ENCODE measurements at regions not wholly inside any gene's neighbourhood (a gene's known extent, or its start where the extent isn't known, plus 50 kb on each side); places are given as distances from the start of the nearest gene placed in this dataset.

- TF ChIP-seq CHD2 (IDR thresholded peaks at IDR 0.05; ENCODE audit: low read length), result no peak
- TF ChIP-seq EP300 (IDR thresholded peaks at IDR 0.05; ENCODE audit: borderline replicate concordance in 1 of 2, low read depth in 2 of 2, low read length in 2 of 2), result no peak
- TF ChIP-seq CHD7 (IDR thresholded peaks at IDR 0.05; ENCODE audit: insufficient replicate concordance, low read length), result no peak
- no peak for TF ChIP-seq YY1 (IDR thresholded peaks at IDR 0.05; ENCODE audit: low read depth, low read length)
These were observed 79.1 kb upstream of the NR0B1 start (continued) for GRCh38 chrX:30388325-30388724.
